ENCODE measurements at regions not wholly inside any gene's neighbourhood (a gene's known extent, or its start where the extent isn't known, plus 50 kb on each side); places are given as distances from the start of the nearest gene placed in this dataset.

GRCh38 chr1:55781944-55782482 lies 566.8 kb upstream of the USP24 start:
- TF ChIP-seq CTCF (conservative IDR thresholded peaks at IDR 0.05; ENCODE audit: low read length): no peak
- no peak for TF ChIP-seq EZH2phosphoT487 (IDR thresholded peaks at IDR 0.05; ENCODE audit: borderline replicate concordance)

Data from Loucy (cell line).